Fibroblast of lung (primary cell): ENCODE measurements at regions not wholly inside any gene's neighbourhood (a gene's known extent, or its start where the extent isn't known, plus 50 kb on each side); places are given as distances from the start of the nearest gene placed in this dataset.

Experiments
- CTCF ChIP-seq, 2 donors: IDR thresholded peaks in 1 of 2; conservative IDR thresholded peaks in 1 of 2; 1 replicate in 1 of 2; 2 replicates in 1 of 2; pipeline ENCODE4 v1.5.1; 2011 to 2012; ENCODE audit warnings: low read length in 2 of 2, control low read depth in 1 of 2, inconsistent platforms in 1 of 2, low read depth in 1 of 2, mild to moderate bottlenecking in 1 of 2
- EZH2 ChIP-seq: IDR thresholded peaks from 2 replicates; pipeline ENCODE4 v1.5.1; 2012; ENCODE audit warnings: low read length, control low read depth, mild to moderate bottlenecking; ENCODE audit errors: missing control alignments

GRCh38 chr4:3829211-3829955 is 63.2 kb downstream of the ADRA2C start:
- TF ChIP-seq CTCF (conservative IDR thresholded peaks at IDR 0.05 in 1 of 2, IDR thresholded peaks at IDR 0.05 in 1 of 2; ENCODE audit: low read depth in 1 of 2, low read length in 2 of 2) (no peak), EZH2 (no peak)
